ENCODE measurements at regions not wholly inside any gene's neighbourhood (a gene's known extent, or its start where the extent isn't known, plus 50 kb on each side); places are given as distances from the start of the nearest gene placed in this dataset.
A peak's percentile ranks its signal among the peaks of the same experiment; 100 is the strongest.

- Histone ChIP-seq H3K4me1 (ENCODE audit: insufficient read depth, low read length) (no peaks in the 10 kb centered on the region), H3K79me2 (ENCODE audit: insufficient read depth, low read length) (no peaks in the 10 kb centered on the region), H4K20me1 (ENCODE audit: insufficient read depth, low read length) (no peaks in the 10 kb centered on the region), H3K4me2 (ENCODE audit: insufficient read depth, low read length) (no peak overlapping the region), H3K9me3 (ENCODE audit: low read depth, low read length) (no peaks in the 10 kb centered on the region), H3K27ac (ENCODE audit: low read depth, low read length) (no peak overlapping the region), H3K27me3 (ENCODE audit: insufficient read depth, low read length) (no peaks in the 10 kb centered on the region), H3K4me3 (ENCODE audit: insufficient read depth, low read length) (no peak overlapping the region), H3K36me3 (ENCODE audit: insufficient read depth, low read length) (no peaks in the 10 kb centered on the region), H2AFZ (ENCODE audit: low read length) (no peak overlapping the region)
- no peak for DNase-seq (ENCODE audit: insufficient read length, low spot score, missing footprints)
- peak; percentile 37 for TF ChIP-seq CTCF (IDR thresholded peaks at IDR 0.05; ENCODE audit: extremely low read depth, low read depth, low read length)
Observed at GRCh38 chr14:66401449-66402095, 84.6 kb upstream of the CCDC196 start.

GRCh38 chr14:66403183-66403582 lies 83.0 kb upstream of the CCDC196 start:
- H2AFZ ChIP-seq (ENCODE audit: low read length): peak overlapping the region; percentile 63

GRCh38 chr14:66404051-66404545 lies 82.1 kb upstream of the CCDC196 start:
- Histone ChIP-seq H3K9me3 (ENCODE audit: low read depth, low read length) (no peaks in the 10 kb centered on the region), H3K27ac (ENCODE audit: low read depth, low read length) (no peak overlapping the region), H3K4me2 (ENCODE audit: insufficient read depth, low read length) (no peak overlapping the region), H3K79me2 (ENCODE audit: insufficient read depth, low read length) (no peaks in the 10 kb centered on the region), H3K36me3 (ENCODE audit: insufficient read depth, low read length) (no peaks in the 10 kb centered on the region), H3K27me3 (ENCODE audit: insufficient read depth, low read length) (no peaks in the 10 kb centered on the region), H2AFZ (ENCODE audit: low read length) (no peak overlapping the region), H3K4me1 (ENCODE audit: insufficient read depth, low read length) (no peaks in the 10 kb centered on the region), H4K20me1 (ENCODE audit: insufficient read depth, low read length) (no peaks in the 10 kb centered on the region), H3K4me3 (ENCODE audit: insufficient read depth, low read length) (no peak overlapping the region)
- no peak for DNase-seq (ENCODE audit: insufficient read length, low spot score, missing footprints)
- no peak for TF ChIP-seq CTCF (IDR thresholded peaks at IDR 0.05; ENCODE audit: extremely low read depth, low read depth, low read length)

More at GRCh38 chr14:66403183-66403582, 83.0 kb upstream of the CCDC196 start:
- H4K20me1 ChIP-seq (ENCODE audit: insufficient read depth, low read length): no peaks in the 10 kb centered on the region
- peak overlapping the region; percentile 31 for H3K4me2 ChIP-seq (ENCODE audit: insufficient read depth, low read length)
- H3K27ac ChIP-seq (ENCODE audit: low read depth, low read length): no peak overlapping the region
- no peaks in the 10 kb centered on the region for H3K79me2 ChIP-seq (ENCODE audit: insufficient read depth, low read length)
- no peaks in the 10 kb centered on the region for H3K4me1 ChIP-seq (ENCODE audit: insufficient read depth, low read length)
- peak; percentile 23 for DNase-seq (ENCODE audit: insufficient read length, low spot score, missing footprints)
- no peaks in the 10 kb centered on the region for H3K36me3 ChIP-seq (ENCODE audit: insufficient read depth, low read length)
- H3K27me3 ChIP-seq (ENCODE audit: insufficient read depth, low read length): no peaks in the 10 kb centered on the region
- H3K4me3 ChIP-seq (ENCODE audit: insufficient read depth, low read length): no peak overlapping the region
- TF ChIP-seq CTCF (IDR thresholded peaks at IDR 0.05; ENCODE audit: extremely low read depth, low read depth, low read length): peak; percentile 48
- no peaks in the 10 kb centered on the region for H3K9me3 ChIP-seq (ENCODE audit: low read depth, low read length)

- no peak overlapping the region for H3K27ac ChIP-seq (ENCODE audit: low read depth, low read length)
- no peak overlapping the region for H3K4me2 ChIP-seq (ENCODE audit: insufficient read depth, low read length)
- no peaks in the 10 kb centered on the region for H3K36me3 ChIP-seq (ENCODE audit: insufficient read depth, low read length)
- H3K4me3 ChIP-seq (ENCODE audit: insufficient read depth, low read length): no peak overlapping the region
- no peak for DNase-seq (ENCODE audit: insufficient read length, low spot score, missing footprints)
- TF ChIP-seq CTCF (IDR thresholded peaks at IDR 0.05; ENCODE audit: extremely low read depth, low read depth, low read length): no peak
- H3K9me3 ChIP-seq (ENCODE audit: low read depth, low read length): no peaks in the 10 kb centered on the region
- no peaks in the 10 kb centered on the region for H3K79me2 ChIP-seq (ENCODE audit: insufficient read depth, low read length)
- no peaks in the 10 kb centered on the region for H3K27me3 ChIP-seq (ENCODE audit: insufficient read depth, low read length)
- no peaks in the 10 kb centered on the region for H4K20me1 ChIP-seq (ENCODE audit: insufficient read depth, low read length)
- no peak overlapping the region for H2AFZ ChIP-seq (ENCODE audit: low read length)
- H3K4me1 ChIP-seq (ENCODE audit: insufficient read depth, low read length): no peaks in the 10 kb centered on the region
Observed at GRCh38 chr14:66405158-66405557, 81.0 kb upstream of the CCDC196 start.

All from osteoblast (primary cell).